SK-N-SH treated with all-trans-retinoic acid at 6 μM for 48 hours (cell line): ENCODE measurements at regions not wholly inside any gene's neighbourhood (a gene's known extent, or its start where the extent isn't known, plus 50 kb on each side); places are given as distances from the start of the nearest gene placed in this dataset.

Experiments used
- ATAC-seq: fragments of 200-7000 bp; cut with Tn5 transposase; 3 replicates; pipeline ENCODE4 v1.9.1; 2020; ENCODE audit warnings: mild to moderate bottlenecking, moderate library complexity
- ARNTL ChIP-seq: fragments of 450-650 bp; formaldehyde crosslinking; IDR thresholded peaks from 2 replicates; pipeline ENCODE4 v1.5.0; 2020; ENCODE audit warnings: low read depth, mild to moderate bottlenecking, moderate library complexity, borderline replicate concordance
- BACH2 ChIP-seq: fragments of 250-450 bp; sonication (Bioruptor Pico); IDR thresholded peaks from 2 replicates; pipeline ENCODE4 v1.9.0; 2021; ENCODE audit warnings: mild to moderate bottlenecking, borderline replicate concordance
- CSDC2 ChIP-seq: fragments of 250-450 bp; sonication (Bioruptor Pico); IDR thresholded peaks from 2 replicates; pipeline ENCODE4 v1.5.0; 2020; ENCODE audit warnings: mild to moderate bottlenecking, moderate library complexity
- ESRRG ChIP-seq: fragments of 250-450 bp; sonication (Bioruptor Pico); IDR thresholded peaks from 2 replicates; pipeline ENCODE4 v1.6.1; 2021; ENCODE audit warnings: mild to moderate bottlenecking
- GLIS3 ChIP-seq: fragments of 250-450 bp; sonication (Bioruptor Pico); IDR thresholded peaks from 2 replicates; pipeline ENCODE4 v1.5.0; 2020; ENCODE audit warnings: mild to moderate bottlenecking, moderate library complexity
- ISL1 ChIP-seq: fragments of 250-450 bp; sonication (Bioruptor Pico); IDR thresholded peaks from 2 replicates; pipeline ENCODE4 v2.1.2; 2022; ENCODE audit warnings: mild to moderate bottlenecking, moderate library complexity
- OSR1 ChIP-seq: fragments of 250-450 bp; sonication (Bioruptor Pico); IDR thresholded peaks from 2 replicates; pipeline ENCODE4 v1.8.0; 2022; ENCODE audit warnings: moderate library complexity, mild to moderate bottlenecking, inconsistent platforms
- POU6F1 ChIP-seq: fragments of 250-450 bp; sonication (Bioruptor Pico); IDR thresholded peaks from 2 replicates; pipeline ENCODE4 v1.8.0; 2021; ENCODE audit warnings: low read depth, mild to moderate bottlenecking, moderate library complexity, borderline replicate concordance
- PPARA ChIP-seq: fragments of 250-450 bp; sonication (Bioruptor Pico); IDR thresholded peaks from 2 replicates; pipeline ENCODE4 v1.5.0; 2020; ENCODE audit warnings: mild to moderate bottlenecking, borderline replicate concordance
- SNAI2 ChIP-seq: fragments of 250-450 bp; sonication (Bioruptor Pico); IDR thresholded peaks from 2 replicates; pipeline ENCODE4 v1.5.0; 2020; ENCODE audit warnings: mild to moderate bottlenecking, moderate library complexity
- TOX ChIP-seq: fragments of 250-450 bp; sonication (Bioruptor Pico); IDR thresholded peaks from 2 replicates; pipeline ENCODE4 v1.8.0; 2021; ENCODE audit warnings: mild to moderate bottlenecking, moderate library complexity, borderline replicate concordance
- TSHZ2 ChIP-seq: fragments of 250-450 bp; sonication (Bioruptor Pico); IDR thresholded peaks from 2 replicates; pipeline ENCODE4 v1.5.0; 2020; ENCODE audit warnings: mild to moderate bottlenecking, moderate library complexity
- ZFP30 ChIP-seq: fragments of 450-650 bp; formaldehyde crosslinking; IDR thresholded peaks from 2 replicates; pipeline ENCODE4 v1.5.0; 2022; ENCODE audit warnings: mild to moderate bottlenecking, moderate library complexity
- ZNF565 ChIP-seq: fragments of 450-650 bp; formaldehyde crosslinking; conservative IDR thresholded peaks from 2 replicates; pipeline ENCODE4 v1.5.0; 2020; ENCODE audit warnings: low read depth, mild to moderate bottlenecking, moderate library complexity

- TF ChIP-seq GLIS3 (CRISPR knock-in tag) (no peak), SNAI2 (peak; percentile 71; the same call in 1 of the 2 replicates)
- ATAC-seq: no peak
Measured at GRCh38 chr14:76920331-76921087, 94.3 kb downstream of the LRRC74A start.

- peak; percentile 33 for ATAC-seq
- TF ChIP-seq GLIS3 (CRISPR knock-in tag) (no peak), TSHZ2 (CRISPR knock-in tag) (no peak), CSDC2 (CRISPR knock-in tag) (no peak), TOX (CRISPR knock-in tag) (no peak), ZNF565 (no peak), PPARA (CRISPR knock-in tag) (no peak), OSR1 (CRISPR knock-in tag) (no peak), SNAI2 (no peak), ISL1 (CRISPR knock-in tag) (no peak), ARNTL (CRISPR knock-in tag) (no peak), ZFP30 (CRISPR knock-in tag) (no peak), POU6F1 (no peak), ESRRG (CRISPR knock-in tag) (no peak), BACH2 (CRISPR knock-in tag) (no peak)
- TF ChIP-seq, all 23 proteins: peak for 0
Measured at GRCh38 chr14:76919431-76920330, 93.5 kb downstream of the LRRC74A start.
